GM12874 (cell line): ENCODE measurements at regions not wholly inside any gene's neighbourhood (a gene's known extent, or its start where the extent isn't known, plus 50 kb on each side); places are given as distances from the start of the nearest gene placed in this dataset.

Source experiments
- TF ChIP-seq, protein P1 (sequence below): IDR thresholded peaks from 2 replicates; pipeline ENCODE4 v1.5.1; 2011; ENCODE audit warnings: low read depth, mild to moderate bottlenecking, control low read depth, low read length, moderate library complexity; ENCODE audit not compliant: insufficient read depth

DNA sequence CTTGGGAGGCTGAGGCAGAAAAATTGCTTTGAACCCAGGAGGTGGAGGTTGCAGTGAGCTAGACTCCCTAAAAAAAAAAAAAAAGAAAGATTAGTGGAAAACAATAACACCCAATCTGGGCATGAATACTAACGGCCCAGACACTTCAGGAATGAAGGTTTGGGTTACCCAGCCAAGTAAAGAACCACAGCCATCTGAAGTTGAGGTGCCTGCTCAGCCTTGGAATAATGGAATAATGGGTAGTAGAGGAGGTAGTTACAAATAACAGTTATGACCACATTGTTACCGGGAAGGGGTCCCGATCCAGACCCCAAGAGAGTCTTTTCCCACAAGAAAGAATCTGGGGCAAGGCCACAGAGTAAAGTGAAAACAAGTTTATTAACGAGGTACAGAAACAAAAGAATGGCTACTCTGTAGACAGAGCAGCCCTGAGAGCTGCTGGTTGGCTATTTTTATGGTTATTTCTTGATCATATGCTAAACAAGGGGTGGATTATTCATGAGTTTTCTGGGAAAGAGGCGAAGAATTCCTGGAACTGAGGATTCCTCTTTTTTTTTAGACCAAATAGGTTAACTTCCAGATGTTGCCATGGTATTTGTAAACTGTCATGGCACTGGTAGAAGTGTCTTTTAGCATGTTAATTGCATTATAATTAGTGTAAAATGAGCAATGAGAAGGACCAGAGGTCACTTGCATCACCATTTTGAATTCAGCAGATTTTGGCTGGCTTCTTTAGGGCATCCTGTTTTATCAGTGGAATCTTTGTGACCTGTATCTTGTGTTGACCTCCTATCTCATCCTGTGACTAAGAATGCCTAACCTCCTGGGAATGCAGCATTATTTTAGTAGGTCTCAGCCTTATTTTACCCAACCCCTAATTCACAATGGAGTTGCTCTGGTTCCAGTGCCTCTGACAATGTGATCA lies 96.2 kb upstream of the HAAO start:
- TF ChIP-seq, protein P1, sequence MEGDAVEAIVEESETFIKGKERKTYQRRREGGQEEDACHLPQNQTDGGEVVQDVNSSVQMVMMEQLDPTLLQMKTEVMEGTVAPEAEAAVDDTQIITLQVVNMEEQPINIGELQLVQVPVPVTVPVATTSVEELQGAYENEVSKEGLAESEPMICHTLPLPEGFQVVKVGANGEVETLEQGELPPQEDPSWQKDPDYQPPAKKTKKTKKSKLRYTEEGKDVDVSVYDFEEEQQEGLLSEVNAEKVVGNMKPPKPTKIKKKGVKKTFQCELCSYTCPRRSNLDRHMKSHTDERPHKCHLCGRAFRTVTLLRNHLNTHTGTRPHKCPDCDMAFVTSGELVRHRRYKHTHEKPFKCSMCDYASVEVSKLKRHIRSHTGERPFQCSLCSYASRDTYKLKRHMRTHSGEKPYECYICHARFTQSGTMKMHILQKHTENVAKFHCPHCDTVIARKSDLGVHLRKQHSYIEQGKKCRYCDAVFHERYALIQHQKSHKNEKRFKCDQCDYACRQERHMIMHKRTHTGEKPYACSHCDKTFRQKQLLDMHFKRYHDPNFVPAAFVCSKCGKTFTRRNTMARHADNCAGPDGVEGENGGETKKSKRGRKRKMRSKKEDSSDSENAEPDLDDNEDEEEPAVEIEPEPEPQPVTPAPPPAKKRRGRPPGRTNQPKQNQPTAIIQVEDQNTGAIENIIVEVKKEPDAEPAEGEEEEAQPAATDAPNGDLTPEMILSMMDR = no peak

DNA sequence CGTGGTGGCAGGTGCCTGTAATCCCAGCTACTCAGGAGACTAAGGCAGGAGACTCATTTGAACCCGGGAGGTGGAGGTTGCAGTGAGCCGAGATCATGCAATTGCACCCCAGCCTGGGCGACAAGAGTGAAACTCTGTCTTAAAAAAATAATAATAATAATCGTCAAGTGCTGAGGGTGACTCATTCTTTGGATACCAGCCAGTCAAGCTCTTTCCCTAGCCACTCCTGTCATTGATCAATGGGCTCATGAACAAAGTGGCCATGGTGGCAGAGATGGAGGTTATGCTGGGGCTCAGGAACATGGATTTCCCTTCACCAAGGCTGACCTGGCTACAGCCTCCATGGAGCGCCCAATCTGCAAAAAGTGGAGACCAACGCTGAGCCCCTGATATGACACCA lies 94.5 kb upstream of the HAAO start:
- TF ChIP-seq, protein P1 = no peak

- TF ChIP-seq, protein P1 = no peak
Observed at GRCh38 chr2:42882756-42883155, 90.4 kb upstream of the HAAO start.

- TF ChIP-seq, protein P1 = no peak
Observed at GRCh38 chr2:42881732-42882131, 89.3 kb upstream of the HAAO start.

GRCh38 chr2:42880738-42881690 lies 88.6 kb upstream of the HAAO start:
- TF ChIP-seq, protein P1 = no peak

GRCh38 chr2:42879913-42880737 lies 87.7 kb upstream of the HAAO start:
- TF ChIP-seq, protein P1 = no peak
